Heart right ventricle (tissue), 16 donors: ENCODE measurements at regions not wholly inside any gene's neighbourhood (a gene's known extent, or its start where the extent isn't known, plus 50 kb on each side); places are given as distances from the start of the nearest gene placed in this dataset.
"Not testable (repeated sequence)": the region's sequence is repeated elsewhere in the genome, so short reads cannot be mapped to it uniquely, and the experiment has no call there.

Source experiments
- ATAC-seq, 8 donors: fragments of 200-7000 bp; cut with Tn5 transposase; one replicate each; pipeline ENCODE4 v1.9.1; 2020; ENCODE audit warnings: mild to moderate bottlenecking in 8 of 8, moderate library complexity in 8 of 8, moderate number of reproducible peaks in 1 of 8
- DNase-seq, 2 donors: peaks; one replicate each; pipeline ENCODE4 v3.0.0-alpha.2; 2020
- H3K27ac ChIP-seq, 10 donors: fragments of 200-600 bp; sonication (generic) in 2 of 10; one replicate each; pipeline versions ENCODE4 v1.5.0 to v1.8.0; 2020 to 2022; ENCODE audit warnings: mild to moderate bottlenecking in 3 of 10
- H3K27me3 ChIP-seq, 7 donors: fragments of 200-600 bp; one replicate each; pipeline ENCODE4 v1.8.0; 2021 to 2022; ENCODE audit warnings: mild to moderate bottlenecking in 2 of 7
- H3K36me3 ChIP-seq, 9 donors: fragments of 200-600 bp; sonication (generic) in 1 of 9; one replicate each; pipeline versions ENCODE4 v1.5.0 to v1.8.0; 2020 to 2022; ENCODE audit warnings: mild to moderate bottlenecking in 2 of 9
- H3K4me1 ChIP-seq, 9 donors: fragments of 200-600 bp; sonication (generic) in 1 of 9; one replicate each; pipeline versions ENCODE4 v1.5.0 to v1.8.0; 2020 to 2022; ENCODE audit warnings: mild to moderate bottlenecking in 4 of 9
- H3K4me3 ChIP-seq, 10 donors: fragments of 200-600 bp; sonication (generic) in 2 of 10; one replicate each; pipeline versions ENCODE4 v1.5.0 to v1.8.0; 2020 to 2022; ENCODE audit warnings: mild to moderate bottlenecking in 7 of 10, moderate library complexity in 2 of 10
- H3K9me3 ChIP-seq, 11 donors: fragments of 200-600 bp in 10 of 11; sonication (generic) in 2 of 11; one replicate each; pipeline versions ENCODE4 v1.5.0 to v1.8.0; 2013 to 2022; ENCODE audit warnings: mild to moderate bottlenecking in 2 of 11, control low read depth in 1 of 11, moderate library complexity in 1 of 11
- CTCF ChIP-seq, 9 donors: fragments of 200-600 bp; sonication (generic) in 2 of 9; IDR thresholded peaks; one replicate each; pipeline versions ENCODE4 v1.5.0 to v1.8.0; 2021 to 2022; ENCODE audit warnings: antibody characterized with exemption in 9 of 9, mild to moderate bottlenecking in 5 of 9, moderate library complexity in 1 of 9
- WGBS, 2 donors: extraction: QIAGEN DNeasy Blood & Tissue Kit; methylation state at CpG; one replicate each; pipeline ENCODE4 v1.1.7; 2013; ENCODE audit warnings: inconsistent platforms in 1 of 2; 5-methylcytosine and 5-hydroxymethylcytosine counted together
- intact Hi-C, 10 donors: fragments of 100-400 bp; cut with DNase I; formaldehyde crosslinking; loops; one replicate each; pipeline versions ENCODE4 v1.11.1 to v1.14.2; 2022
- donor health status: Arrhythmogenic right ventricular cardiomyopathy.
- donor health status: ischemic (EF 13 %, LVEDD 7.1; RV severe dilation, severe dysfunction).
- donor health status: healthy with polysubstance abuse.
- donor health status: DM: no; HTN: yes; CAD: no.
- donor health status: DM: no; HTN: no; CAD: no.
- donor health status: ischemic (EF 25% LVEDD 6.9; RV normal size, moderate dysfunction).
- donor health status: ischemic (EF 25% LVEDD 5.7; RV mildly dilated, moderate dysfunction).
- donor health status: healthy.
- donor health status: DM: yes; HTN: yes; CAD: no.
- donor health status: Ischemic cardiomyopathy.
- donor health status: ischemic (EF 35%, LVEDD 5.7; RV mildly dilated, moderate dysfunction).
- donor health status: nonischemic (EF 11% LVEDD 7.7; RV severe dilation, severe dysfunction).
- donor health status: DM: yes; HTN: yes; CAD: no.
- donor health status: PGD.
- donor health status: ischemic (EF 29% LVEDD 5.4; RV normal size, mild dysfunction).
- donor health status: nonischemic (EF 23%, LVEDD 6.1; RV moderate dilation, normal function).

- H3K27me3 ChIP-seq = no peaks in the 10 kb centered on the region
- no peak for DNase-seq
- no peak overlapping the region for H3K27ac ChIP-seq
- ATAC-seq = no peak
- WGBS, 2 donors = 91 to 94% methylated on average over 2 of the region's 2 CpGs
- H3K9me3 ChIP-seq = peaks cover 0 to 19% (median 0%) of the 10 kb centered on the region in 11 donors
- peaks cover 0 to 32% (median 0%) of the 10 kb centered on the region in 9 donors for H3K36me3 ChIP-seq
- H3K4me1 ChIP-seq = peaks cover 0 to 29% (median 20%) of the 10 kb centered on the region in 9 donors
- intact Hi-C loops = no loop called here
- H3K4me3 ChIP-seq = no peak overlapping the region
- no peak for TF ChIP-seq CTCF (IDR thresholded peaks at IDR 0.05)
These were observed 116.1 kb downstream of the RIN2 start for GRCh38 chr20:19874040-19874727.

GRCh38 chr20:19875376-19876221 lies 117.5 kb downstream of the RIN2 start:
- intact Hi-C loops = loop anchor here in 1 of 10 donors (5.0 kb wide), 1 partner anchor 33 kb away; no protein-coding TSS in a partner anchor
- Histone ChIP-seq H3K36me3 (peaks cover 0 to 39% (median 0%) of the 10 kb centered on the region in 9 donors), H3K9me3 (peaks cover 0 to 19% (median 0%) of the 10 kb centered on the region in 11 donors), H3K27ac (peak overlapping the region in 9 of 10 donors; percentile 3 to 84 (median 53)), H3K27me3 (no peaks in the 10 kb centered on the region), H3K4me1 (peaks cover 0 to 31% (median 20%) of the 10 kb centered on the region in 9 donors), H3K4me3 (peak overlapping the region in 3 of 10 donors; percentile 12 to 17 (median 14))
- WGBS, 2 donors = 55 to 58% methylated on average over 11 of the region's 11 CpGs
- ATAC-seq (peak in 7 of 8 donors; percentile 54 to 81 (median 69)), DNase-seq (no peak)
- no peak for TF ChIP-seq CTCF (IDR thresholded peaks at IDR 0.05)

GRCh38 chr20:19876828-19877460 lies 118.9 kb downstream of the RIN2 start:
- H3K36me3 ChIP-seq = peaks cover 0 to 29% (median 0%) of the 10 kb centered on the region in 9 donors
- no peak for DNase-seq
- WGBS, 2 donors = 74 to 79% methylated on average over 5 of the region's 5 CpGs
- intact Hi-C loops = loop anchor here in 1 of 10 donors (5.0 kb wide), 1 partner anchor 35 kb away; no protein-coding TSS in a partner anchor
- no peak overlapping the region for H3K4me3 ChIP-seq
- ATAC-seq = no peak
- H3K27ac ChIP-seq = peak overlapping the region; percentile 3 to 84 (median 41)
- no peaks in the 10 kb centered on the region for H3K27me3 ChIP-seq
- H3K9me3 ChIP-seq = peaks cover 0 to 15% (median 0%) of the 10 kb centered on the region in 11 donors
- no peak for TF ChIP-seq CTCF (IDR thresholded peaks at IDR 0.05)
- H3K4me1 ChIP-seq = peaks cover 0 to 31% (median 20%) of the 10 kb centered on the region in 9 donors

- WGBS, 2 donors = 95% methylated on average over 4 of the region's 4 CpGs
- intact Hi-C loops = loop anchor here in 4 of 10 donors (5.0 to 10.0 kb wide), 4 partner anchors 38 to 185 kb away; no protein-coding TSS in a partner anchor
- not testable (repeated sequence) for ATAC-seq
These were observed 121.8 kb downstream of the RIN2 start for GRCh38 chr20:19879874-19880255.

More at GRCh38 chr20:19879874-19880255, 121.8 kb downstream of the RIN2 start:
- H3K27me3 ChIP-seq, H3K27ac ChIP-seq, H3K4me3 ChIP-seq, H3K36me3 ChIP-seq, H3K9me3 ChIP-seq, DNase-seq: not testable (repeated sequence)
- peaks cover 3 to 36% (median 27%) of the 10 kb centered on the region in 9 donors for H3K4me1 ChIP-seq
